ENCODE measurements at regions not wholly inside any gene's neighbourhood (a gene's known extent, or its start where the extent isn't known, plus 50 kb on each side); places are given as distances from the start of the nearest gene placed in this dataset.

GRCh38 chr7:51451751-51452476 lies 135.3 kb upstream of the COBL start:
- TF ChIP-seq, protein P1, sequence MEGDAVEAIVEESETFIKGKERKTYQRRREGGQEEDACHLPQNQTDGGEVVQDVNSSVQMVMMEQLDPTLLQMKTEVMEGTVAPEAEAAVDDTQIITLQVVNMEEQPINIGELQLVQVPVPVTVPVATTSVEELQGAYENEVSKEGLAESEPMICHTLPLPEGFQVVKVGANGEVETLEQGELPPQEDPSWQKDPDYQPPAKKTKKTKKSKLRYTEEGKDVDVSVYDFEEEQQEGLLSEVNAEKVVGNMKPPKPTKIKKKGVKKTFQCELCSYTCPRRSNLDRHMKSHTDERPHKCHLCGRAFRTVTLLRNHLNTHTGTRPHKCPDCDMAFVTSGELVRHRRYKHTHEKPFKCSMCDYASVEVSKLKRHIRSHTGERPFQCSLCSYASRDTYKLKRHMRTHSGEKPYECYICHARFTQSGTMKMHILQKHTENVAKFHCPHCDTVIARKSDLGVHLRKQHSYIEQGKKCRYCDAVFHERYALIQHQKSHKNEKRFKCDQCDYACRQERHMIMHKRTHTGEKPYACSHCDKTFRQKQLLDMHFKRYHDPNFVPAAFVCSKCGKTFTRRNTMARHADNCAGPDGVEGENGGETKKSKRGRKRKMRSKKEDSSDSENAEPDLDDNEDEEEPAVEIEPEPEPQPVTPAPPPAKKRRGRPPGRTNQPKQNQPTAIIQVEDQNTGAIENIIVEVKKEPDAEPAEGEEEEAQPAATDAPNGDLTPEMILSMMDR (IDR thresholded peaks at IDR 0.05; ENCODE audit: insufficient read depth, low read depth, low read length) = no peak
- no peak for DNase-seq (ENCODE audit: low read depth)
- no peak overlapping the region for H3K4me3 ChIP-seq (ENCODE audit: low read depth, low read length)

- DNase-seq (ENCODE audit: low read depth) = no peak
- H3K4me3 ChIP-seq (ENCODE audit: low read depth, low read length) = no peak overlapping the region
- TF ChIP-seq, protein P1 (IDR thresholded peaks at IDR 0.05; ENCODE audit: insufficient read depth, low read depth, low read length) = no peak
Observed at GRCh38 chr7:51450541-51450940, 133.9 kb upstream of the COBL start.

DNA sequence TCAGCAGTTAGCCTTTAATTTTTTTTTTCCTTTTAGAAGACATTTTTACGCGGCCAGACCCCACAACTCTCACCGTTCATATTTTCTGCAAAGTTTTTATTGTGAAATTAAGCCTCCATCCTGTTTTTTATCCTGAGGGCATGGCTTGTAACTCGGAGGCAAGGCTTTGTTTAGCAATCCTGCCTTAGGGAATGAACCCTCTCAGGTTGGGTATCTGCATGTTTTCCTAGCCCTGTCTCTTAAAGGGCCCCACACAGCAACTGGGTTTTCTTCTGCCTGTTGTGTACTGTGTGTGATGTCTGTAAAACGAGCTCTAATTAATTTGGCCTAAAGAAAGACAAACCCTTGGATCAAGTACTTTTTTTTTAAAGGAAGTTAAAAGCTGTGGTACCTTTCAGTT lies 130.2 kb upstream of the COBL start:
- H3K4me3 ChIP-seq (ENCODE audit: low read depth, low read length) = no peak overlapping the region
- TF ChIP-seq, protein P1 (IDR thresholded peaks at IDR 0.05; ENCODE audit: insufficient read depth, low read depth, low read length) = no peak
- DNase-seq (ENCODE audit: low read depth) = no peak

- TF ChIP-seq, protein P1 (IDR thresholded peaks at IDR 0.05; ENCODE audit: insufficient read depth, low read depth, low read length) = no peak
- H3K4me3 ChIP-seq (ENCODE audit: low read depth, low read length) = no peak overlapping the region
- no peak for DNase-seq (ENCODE audit: low read depth)
Observed at GRCh38 chr7:51446356-51446755, 129.7 kb upstream of the COBL start.

DNA sequence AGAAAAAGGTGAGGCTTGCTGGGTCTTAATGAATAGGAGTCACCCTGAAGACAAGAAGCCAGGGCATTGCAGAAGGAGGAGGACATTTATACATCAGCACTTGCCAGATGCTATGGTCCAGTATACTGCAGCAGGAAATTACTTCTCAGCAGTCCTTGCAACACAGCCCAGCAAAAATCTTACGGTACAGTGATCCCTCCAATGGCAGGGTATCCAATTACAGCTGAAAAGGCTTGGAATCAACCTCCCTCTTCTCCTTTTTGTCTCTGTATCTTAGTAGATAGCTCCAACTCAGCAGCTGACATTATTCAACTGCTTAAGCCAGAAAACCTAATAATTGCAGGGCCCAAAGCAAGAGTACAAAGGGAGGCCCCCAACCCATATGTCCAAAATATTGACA lies 128.3 kb upstream of the COBL start:
- TF ChIP-seq, protein P1 (IDR thresholded peaks at IDR 0.05; ENCODE audit: insufficient read depth, low read depth, low read length) = no peak
- DNase-seq (ENCODE audit: low read depth) = no peak
- H3K4me3 ChIP-seq (ENCODE audit: low read depth, low read length) = no peak overlapping the region

- TF ChIP-seq, protein P1 (IDR thresholded peaks at IDR 0.05; ENCODE audit: insufficient read depth, low read depth, low read length) = peak; percentile 75
- H3K4me3 ChIP-seq (ENCODE audit: low read depth, low read length) = no peak overlapping the region
- DNase-seq (ENCODE audit: low read depth) = peak; percentile 33
Observed at GRCh38 chr7:51430480-51431086, 114.0 kb upstream of the COBL start.

Measured in fibroblast of villous mesenchyme (primary cell).